ENCODE measurements at regions not wholly inside any gene's neighbourhood (a gene's known extent, or its start where the extent isn't known, plus 50 kb on each side); places are given as distances from the start of the nearest gene placed in this dataset.

DNA sequence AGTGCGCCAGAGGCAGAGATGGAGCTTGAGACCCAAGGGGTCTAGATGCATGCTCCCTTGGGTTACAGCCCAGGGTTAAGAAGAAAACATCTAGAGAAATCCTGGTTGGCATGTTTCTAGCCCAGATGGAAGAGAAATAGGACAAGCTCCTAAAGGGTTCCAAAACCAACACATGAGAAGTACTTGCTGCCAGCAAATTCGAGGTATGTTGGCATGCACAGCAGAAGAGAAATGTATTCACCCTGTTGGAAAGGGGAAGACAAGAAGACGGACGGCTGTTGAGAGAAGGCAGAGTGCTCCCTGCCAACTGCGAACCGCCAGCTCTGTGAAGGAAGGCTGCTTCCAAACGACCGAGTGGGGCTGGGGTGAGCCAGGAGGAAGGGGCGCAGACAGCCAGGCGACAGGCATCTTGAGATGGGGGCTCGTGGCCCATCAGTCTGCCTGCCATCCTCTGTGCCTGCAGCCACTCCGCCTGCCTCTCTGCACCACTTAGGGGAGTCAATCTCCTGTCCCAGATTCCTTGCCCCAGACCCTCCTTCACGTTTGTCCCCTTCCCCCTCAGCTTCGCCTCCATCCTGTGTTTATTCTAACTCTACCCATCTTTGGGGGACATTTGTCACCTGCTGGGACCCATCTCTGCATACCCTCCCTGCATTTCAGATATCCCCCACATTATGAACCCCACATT, 249.2 kb downstream of the CDC5L start:
- no peak for DNase-seq (ENCODE audit: low spot score)

DNA sequence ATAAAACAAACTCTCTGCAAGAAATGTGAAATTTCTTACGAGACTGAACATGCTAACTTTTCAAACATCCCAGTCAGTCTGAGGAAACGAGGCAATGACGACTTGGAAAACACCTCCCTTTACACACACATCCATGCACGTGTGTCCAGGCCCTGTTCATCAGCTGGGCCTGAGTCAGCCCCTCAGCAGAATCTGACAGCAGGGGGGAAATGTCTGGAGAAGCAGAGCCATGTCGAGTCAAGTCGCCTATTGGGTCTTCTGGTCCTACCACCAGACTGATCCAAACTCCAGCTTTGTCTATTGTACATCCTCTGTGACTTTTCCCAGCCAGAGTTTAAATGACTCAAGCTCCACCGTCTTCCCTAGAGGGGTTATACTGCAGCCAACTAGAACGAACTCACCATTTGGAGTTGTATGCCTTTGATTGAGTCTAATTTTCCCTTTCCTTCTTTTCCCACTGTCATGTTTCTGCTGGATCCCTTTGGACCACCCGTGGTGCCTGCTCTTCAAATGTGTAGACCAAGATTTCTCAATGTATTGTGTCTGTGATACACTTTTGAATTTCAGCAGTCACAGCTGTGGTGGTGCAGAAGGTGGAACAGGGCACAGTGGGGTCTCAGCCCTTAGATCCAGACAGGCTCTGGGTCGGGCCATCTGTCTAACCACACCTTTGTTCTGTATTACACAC, 254.0 kb downstream of the CDC5L start:
- no peak for DNase-seq (ENCODE audit: low spot score)

DNA sequence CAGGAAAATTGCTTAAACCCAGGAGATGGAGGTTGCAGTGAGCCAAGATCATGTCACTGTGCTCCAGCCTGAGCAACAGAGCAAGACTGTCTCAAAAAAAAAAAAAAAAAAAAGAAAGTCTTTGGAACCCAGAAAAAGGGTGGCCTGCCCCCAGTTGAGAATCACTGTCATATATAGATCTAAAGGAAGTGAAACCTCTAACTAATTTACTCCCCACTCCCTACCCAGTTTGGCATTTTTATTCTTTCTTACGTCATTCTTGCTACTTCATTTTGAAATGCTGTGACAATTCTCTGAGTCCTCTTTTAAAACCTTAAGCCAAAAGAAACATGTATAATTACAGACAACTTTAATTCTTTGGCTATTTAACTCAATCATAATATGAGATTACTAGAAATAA, 254.8 kb downstream of the CDC5L start:
- DNase-seq (ENCODE audit: low spot score) = no peak

DNA sequence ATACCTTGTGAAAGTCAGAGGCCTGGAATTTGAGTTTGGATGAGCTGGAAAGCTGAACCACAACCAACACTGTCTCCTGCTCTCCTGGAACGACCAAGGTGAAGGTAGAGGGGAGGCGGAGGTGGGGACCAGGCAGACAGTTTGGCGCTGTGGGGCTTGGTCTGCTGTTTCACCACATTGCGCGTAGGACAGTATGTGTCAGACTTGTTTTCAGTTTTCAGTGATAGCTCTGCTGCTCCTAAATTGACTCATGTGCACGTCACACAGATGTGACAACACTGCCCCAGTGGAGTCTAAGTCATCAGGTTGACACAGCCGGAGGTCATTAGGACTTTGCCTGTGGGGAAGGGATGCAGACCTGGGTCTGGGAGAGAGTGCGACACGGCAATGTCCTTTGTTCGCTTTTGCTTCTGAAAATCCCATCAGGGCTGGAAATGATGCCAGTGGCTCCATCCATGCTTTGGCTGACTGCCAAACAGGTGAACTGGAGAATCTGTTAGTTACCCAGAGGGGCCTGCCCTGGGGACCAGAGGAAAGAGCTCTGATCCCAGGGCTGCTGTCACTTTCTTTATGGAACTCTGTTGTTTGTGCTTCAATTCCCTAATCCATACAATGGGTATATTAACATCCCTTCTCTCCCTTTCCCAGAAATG, 255.5 kb downstream of the CDC5L start:
- DNase-seq (ENCODE audit: low spot score) = no peak

DNA sequence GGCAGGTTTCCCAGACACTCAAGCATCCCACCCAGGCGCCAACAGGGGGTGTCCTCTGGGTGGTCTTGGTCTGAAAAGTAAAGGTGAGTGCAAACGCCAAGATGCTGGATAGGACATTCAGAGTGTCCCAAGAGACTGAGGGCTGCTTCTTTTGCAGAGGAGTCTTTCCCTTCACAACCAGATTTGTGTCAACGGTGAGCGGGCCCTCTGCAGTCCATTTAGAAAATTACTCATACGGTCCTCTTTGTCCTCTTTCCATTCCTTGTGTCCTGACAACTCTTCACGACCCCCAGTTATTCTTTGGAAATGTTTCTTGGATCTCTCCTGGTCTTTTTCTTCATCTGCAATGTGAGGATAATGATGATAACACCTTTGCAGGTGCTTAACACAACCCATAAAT, 257.8 kb downstream of the CDC5L start:
- no peak for DNase-seq (ENCODE audit: low spot score)

DNA sequence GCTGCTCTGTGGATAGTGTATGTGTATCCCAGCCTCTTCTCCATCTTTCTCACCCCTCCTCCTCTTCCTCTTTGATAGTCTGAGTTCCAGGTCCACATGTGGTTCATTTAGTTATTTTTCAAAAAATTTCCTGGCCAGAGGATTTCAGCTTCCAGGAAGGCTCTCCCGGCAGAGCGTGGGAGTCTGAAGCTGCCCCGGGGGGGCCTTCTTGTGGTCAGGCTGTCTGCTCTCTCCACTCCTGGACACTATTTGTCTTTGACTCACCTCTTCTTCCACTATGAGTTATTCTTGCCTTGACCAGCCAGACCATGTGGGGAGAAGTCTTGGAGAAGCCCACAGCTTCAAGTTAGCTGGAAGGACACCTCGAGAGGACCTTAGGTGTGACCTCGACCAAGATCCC, 258.8 kb downstream of the CDC5L start:
- DNase-seq (ENCODE audit: low spot score) = no peak

DNA sequence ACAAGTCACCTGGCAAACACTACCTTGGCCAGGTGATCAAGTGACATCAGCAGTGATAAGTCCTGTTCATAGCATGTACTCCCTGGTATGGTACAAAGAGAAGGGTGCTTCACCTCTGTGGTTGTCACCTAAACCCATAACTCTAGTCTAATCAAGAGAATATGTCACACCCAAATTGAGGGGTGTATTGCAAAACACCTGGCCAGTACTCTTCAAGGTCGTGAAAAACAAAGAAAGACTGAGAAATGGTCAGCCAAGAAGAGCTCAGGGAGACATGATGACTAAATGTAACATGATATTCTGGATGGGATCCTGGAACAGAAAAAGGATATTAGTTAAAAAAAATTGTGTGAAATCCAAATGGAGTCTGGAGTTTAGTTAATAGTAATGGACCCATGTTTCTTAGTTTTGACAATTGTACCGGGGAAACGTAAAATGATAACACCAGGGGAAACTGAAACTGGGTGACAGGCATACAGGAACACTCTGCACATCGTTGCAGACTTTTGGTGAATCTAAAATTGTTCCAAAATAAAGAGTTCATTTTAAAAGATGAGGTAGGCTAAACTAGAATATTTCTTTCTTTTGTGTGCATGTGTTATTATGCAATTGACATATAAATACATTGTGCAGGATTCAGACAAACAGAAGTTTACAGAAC, 262.0 kb downstream of the CDC5L start:
- DNase-seq (ENCODE audit: low spot score) = no peak

DNA sequence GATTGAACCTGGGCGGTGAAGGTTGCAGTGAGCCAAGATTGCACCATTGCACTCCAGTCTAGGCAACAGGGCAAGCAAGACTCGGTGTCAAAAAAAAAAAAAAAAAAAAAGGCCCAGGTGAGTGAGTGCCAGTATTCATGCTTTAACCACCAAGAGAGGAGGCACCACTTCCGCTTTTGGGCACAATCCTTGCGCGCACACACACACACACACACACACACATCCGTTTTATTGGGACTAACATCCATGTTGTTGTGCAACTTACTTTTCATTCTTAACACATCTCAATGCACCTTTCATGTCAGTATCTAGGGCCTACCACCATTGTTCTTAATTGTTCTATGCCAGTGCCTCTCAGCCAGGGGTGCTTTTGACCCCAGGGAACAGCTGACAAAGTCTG, 263.0 kb downstream of the CDC5L start:
- DNase-seq (ENCODE audit: low spot score) = no peak

DNA sequence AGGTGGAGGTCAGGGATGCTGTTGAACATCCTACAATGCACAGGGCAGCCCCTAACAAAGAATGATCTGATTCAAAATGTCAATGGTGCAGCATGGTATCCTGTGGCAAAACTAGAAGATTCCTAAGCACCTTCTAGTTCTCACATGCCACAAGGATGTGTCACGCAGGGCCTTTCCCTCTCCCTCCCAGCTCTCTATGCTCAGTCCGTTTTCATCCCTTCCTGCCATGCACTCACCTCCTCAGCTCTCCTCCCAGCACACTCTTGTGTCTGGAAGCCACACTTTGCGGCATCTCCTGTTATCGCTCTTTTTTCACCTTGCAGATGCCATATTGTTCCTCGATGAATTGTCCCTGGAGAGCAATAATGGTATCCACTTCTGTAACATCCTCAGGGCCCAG, 263.4 kb downstream of the CDC5L start:
- DNase-seq (ENCODE audit: low spot score) = no peak

DNA sequence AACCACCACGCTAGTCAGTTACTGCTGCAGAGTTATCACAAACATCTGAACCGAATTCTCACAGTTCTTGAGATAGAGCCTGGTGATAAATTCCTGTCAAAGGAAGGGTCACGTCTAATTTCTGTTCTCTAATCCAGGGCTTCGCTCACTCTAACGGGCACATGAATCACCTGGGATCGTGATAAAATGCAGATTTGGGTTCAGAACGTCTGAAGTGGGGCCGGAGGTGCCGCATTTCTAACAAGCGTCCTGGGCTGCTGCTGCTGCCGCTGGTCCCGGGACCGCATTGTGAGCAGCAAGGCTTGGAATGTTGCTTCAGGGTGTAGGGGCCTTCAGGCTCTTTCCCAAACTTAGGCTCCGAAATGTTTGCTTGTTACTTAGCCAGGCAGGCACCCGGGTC, 264.1 kb downstream of the CDC5L start:
- DNase-seq (ENCODE audit: low spot score) = no peak

DNA sequence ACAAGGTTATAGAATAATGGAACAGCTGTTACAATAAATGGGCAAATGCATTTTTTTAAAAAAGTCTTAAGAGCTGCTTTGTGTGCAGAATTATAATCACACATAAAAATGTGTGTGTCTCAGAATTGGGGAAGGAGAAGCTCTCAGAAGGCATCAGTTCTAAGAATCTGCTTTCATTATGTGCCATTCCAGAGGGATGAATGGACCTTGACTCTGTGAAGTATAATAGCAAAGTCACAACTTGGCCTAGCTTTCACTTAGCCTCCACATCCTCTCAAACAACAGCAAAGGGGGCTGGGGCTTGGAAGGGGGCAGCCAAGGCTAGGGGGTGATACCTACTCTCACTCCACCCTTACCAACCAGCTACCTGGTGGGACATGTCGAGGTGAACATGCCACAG, 265.0 kb downstream of the CDC5L start:
- no peak for DNase-seq (ENCODE audit: low spot score)

DNA sequence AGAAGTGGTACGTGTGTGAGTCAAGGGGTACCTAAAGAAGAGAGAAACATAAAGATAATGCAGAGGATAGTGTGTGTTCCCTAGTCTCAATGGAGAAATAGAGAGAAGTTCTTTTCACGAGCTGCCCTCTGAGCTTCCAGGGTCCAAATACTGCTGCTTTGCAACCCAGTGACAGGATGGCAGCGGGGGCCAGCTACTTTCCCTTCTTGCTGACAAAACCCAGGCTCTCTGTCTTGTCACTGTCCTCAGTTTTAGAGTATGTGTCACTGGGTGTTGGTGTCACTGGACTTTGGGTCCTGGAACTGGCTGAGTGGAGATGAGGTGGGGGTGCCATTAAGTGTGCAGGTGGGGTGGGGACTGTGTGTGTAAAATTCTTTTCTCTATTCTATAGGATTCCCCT, 265.6 kb downstream of the CDC5L start:
- no peak for DNase-seq (ENCODE audit: low spot score)

DNA sequence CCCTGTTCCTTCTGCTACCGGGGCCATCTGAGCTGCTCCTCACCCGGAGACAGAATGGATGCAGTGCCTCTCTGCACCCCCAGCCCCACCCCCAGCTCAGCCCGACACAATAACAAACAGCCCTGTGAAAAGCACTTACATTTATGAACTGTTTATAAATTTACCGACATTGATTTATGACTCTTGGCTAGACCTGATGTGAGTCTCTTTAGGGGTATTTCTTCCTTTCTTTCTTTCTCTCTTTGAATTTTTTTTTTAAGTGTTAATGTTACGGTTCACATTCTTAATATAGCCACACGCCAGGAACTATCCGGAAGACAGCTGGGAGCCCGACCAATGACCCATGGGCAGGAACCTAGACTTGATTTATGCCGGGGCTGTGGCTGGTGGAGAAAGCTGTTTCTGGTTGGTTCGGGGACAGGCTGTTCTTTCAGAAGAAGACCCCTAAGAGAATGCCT, 266.3 kb downstream of the CDC5L start:
- DNase-seq (ENCODE audit: low spot score) = no peak

DNA sequence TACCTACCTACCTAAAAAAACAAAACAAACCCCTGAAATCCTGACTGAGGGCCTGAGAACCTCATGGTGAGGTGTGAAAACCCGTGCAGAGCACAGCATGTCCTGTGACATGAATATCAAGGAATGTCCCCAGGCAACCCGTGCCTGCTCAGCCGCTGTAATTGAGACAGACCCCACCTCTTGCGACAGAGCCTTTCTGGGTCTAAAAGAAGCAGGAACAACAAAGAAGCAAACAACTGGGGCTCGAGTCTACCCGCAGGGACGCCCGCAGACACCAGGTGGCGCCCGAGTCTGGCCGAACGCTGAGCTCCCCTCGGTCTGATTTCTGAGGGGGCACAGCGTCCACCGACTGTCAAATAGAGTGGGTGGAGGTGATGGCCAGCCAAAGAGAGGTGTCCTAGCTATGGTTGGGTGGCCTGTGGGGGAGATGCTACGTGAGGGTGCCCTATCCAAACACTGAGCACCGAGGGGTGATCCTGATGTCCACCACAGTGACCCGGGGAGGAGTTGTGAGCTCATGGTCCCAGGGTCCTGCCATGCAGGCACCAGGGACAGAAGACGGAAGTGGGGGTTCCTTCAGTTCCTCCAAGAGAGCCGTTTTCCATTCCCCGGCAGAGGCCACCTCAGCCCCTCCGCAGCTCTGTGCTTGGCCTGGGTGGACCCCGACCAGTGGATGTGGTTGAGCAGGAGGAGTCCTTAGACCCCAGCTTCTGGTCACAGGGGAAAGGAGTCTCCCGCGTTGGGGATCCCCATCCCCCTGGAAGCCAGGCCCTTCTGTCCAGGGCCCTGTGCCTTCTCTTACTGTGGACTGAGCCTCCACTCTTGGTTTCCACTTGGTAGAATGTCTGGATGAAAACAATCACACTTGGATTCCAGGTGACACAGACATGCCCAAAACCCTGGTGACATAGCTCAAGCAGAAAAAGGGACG, 268.2 kb downstream of the CDC5L start:
- peak; percentile 61 for DNase-seq (ENCODE audit: low spot score)

DNA sequence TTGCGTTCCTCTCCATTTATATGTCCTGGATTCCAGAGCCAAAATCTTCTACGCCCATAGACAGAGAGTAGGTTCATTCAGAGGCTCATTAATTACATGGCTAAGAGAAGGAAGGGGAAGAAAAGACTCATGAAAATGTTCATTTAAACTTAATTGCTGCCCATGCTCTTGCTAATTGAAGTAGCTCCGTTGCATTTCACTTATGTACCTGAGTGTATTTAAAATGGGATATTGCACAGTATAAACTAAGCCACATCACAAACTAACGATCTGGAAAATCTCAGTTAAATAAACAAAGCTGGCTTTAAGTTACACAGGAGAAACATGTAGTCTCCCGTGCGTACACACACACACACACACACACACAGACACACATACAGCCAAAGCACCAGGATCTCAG, 269.2 kb downstream of the CDC5L start:
- no peak for DNase-seq (ENCODE audit: low spot score)

DNA sequence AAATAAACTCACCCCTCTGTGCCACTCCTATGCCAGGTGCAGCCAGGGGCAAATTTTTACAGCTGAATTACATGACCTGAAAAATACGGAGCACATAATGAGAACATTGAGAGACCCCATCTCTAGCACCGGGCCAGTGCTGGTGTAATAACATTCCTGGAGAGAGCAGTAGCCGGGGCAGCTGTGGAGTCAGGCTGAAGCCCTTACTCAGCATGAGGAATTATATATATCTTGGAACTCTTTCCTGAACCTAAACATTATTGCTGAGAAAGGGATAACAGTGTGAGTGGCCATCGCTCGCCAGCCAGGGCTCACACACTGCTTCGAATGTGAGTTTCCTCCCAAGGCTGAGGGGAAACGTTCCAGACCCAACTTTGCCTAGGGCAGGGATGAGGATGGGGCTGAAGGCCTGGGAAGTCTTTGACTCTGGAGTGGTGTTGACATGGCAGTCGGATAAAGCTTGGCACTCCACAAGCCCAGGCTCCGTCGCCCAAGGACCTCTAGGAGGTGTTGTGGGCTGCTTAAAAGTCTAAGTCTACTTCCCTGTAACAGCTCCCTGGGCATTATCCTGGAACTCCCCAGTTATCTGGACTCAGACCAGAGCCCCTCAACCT, 269.8 kb downstream of the CDC5L start:
- no peak for DNase-seq (ENCODE audit: low spot score)

DNA sequence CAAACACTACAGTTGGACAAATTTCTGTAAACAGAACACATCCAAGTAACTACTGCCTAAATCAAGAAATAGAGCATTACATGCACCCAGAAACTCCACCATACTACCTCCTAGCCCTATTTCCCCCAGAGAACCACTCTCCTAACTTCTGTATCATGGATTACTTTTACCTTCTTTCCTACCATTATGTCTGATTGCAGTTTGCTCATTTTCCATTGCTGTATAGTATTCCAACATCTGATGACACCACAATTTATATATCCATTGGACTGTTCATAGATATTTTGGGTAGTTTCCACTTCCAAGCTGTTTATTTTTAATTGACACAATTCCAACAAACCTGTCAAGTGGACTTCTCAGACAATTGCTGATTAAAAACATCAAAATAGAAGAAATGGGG, 271.1 kb downstream of the CDC5L start:
- DNase-seq (ENCODE audit: low spot score) = no peak

DNA sequence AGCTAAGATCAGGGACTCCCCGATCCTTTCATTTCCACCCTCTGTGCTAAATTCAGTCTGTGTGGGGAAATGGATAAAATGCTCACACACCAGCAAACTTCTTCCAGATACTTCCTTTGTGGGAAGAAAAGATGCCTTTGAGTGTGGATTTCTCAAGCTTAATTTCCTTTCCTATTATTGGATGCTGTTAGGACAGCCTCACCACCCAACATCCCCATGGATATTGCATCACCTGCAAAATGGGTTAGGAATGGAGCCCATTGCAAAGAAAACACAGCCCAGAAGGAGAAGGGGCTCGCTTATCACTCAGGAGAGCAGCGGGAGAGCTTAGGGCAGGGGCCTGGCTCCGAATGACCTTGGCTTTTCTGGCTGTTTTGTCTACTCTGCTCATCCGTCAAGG, 272.2 kb downstream of the CDC5L start:
- DNase-seq (ENCODE audit: low spot score) = no peak

DNA sequence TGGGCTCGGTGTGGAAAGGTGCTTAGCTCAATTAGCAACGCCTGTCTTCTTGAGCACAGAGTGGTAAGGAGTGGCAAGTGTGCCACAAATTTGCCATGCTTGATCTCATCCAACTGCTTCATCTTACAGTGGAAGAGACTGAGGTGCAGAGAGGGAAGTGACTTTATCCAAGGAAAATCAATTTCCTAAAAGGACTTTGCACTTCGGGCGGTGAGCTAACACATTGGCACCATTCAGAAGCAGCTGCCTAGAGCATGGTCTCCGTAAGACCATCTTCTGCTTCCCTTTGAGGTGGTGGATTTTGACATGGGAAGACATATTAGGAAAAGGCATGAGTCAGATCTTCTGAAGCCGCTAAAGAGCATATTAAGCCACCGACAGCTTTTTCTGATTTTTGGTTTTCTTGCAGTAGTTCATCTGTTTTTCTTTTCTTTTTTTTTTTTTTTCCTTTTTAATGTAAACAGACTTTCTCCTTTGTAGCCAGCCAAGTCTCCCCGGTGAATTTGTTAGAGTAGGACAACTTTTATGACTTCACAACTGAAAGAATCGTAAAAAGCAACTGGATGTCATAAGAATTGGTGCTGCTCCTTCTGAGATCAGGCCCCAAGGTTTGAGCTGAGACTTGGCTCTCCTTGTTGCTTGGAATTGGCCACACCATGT, 273.2 kb downstream of the CDC5L start:
- no peak for DNase-seq (ENCODE audit: low spot score)

DNA sequence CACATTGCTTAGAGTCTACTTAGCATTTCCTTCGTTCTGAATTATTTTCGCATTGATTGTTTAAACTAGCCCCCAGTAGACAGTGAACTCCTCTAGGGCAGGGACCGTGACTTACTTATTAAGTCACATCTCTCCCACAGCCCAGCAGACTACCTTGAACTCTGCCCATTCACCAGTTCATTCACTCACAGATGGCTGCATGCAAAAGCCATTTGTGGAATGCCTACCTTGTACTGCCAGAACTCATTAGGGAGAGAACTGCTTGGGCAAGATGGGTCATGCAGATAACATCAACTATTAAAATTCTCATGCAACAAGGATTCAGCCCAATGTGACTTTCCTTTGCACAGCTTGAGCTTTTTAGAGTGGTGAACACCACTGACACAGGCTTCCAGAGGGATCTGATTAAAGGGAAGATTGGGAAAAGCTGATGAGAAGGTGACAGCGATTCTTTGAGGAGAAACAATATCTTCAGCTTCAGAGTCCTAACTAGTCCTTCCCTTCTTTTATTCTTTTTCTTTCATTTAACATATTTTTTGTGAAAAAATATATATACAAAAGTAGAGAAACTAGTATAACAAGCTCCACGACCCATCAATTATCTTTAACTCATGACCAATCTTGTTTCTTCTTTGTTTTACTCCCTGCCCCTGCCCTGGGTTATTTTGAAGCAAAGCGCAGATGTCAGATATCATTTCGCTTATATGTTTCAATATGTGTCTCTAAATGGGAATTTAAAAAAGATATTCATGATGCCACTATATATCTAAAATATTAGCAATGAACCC, 273.9 kb downstream of the CDC5L start:
- no peak for DNase-seq (ENCODE audit: low spot score)

Data from Ammon's horn (tissue), 1 donor.